Brain microvascular endothelial cell (primary cell): ENCODE measurements at regions not wholly inside any gene's neighbourhood (a gene's known extent, or its start where the extent isn't known, plus 50 kb on each side); places are given as distances from the start of the nearest gene placed in this dataset.

Source experiments
- DNase-seq: peaks from one replicate; pipeline ENCODE4 v3.0.0-alpha.2; 2020
- H3K27ac ChIP-seq: fragments of 250-450 bp; sonication (Bioruptor Pico); 2 replicates; pipeline ENCODE4 v1.5.1; 2020; ENCODE audit warnings: mild to moderate bottlenecking, moderate library complexity
- H3K27me3 ChIP-seq: fragments of 250-450 bp; sonication (Bioruptor Pico); replicated peaks from 2 replicates; pipeline ENCODE4 v1.5.1; 2020; ENCODE audit warnings: mild to moderate bottlenecking
- H3K36me3 ChIP-seq: fragments of 250-450 bp; sonication (Bioruptor Pico); replicated peaks from 2 replicates; pipeline ENCODE4 v1.5.1; 2020; ENCODE audit warnings: mild to moderate bottlenecking
- H3K4me3 ChIP-seq: 2 replicates; pipeline ENCODE4 v1.5.1; 2011; ENCODE audit warnings: low read depth, mild to moderate bottlenecking, control low read depth, low read length, moderate library complexity
- CTCF ChIP-seq: IDR thresholded peaks from 2 replicates; pipeline ENCODE4 v1.5.1; 2011; ENCODE audit warnings: low read depth, mild to moderate bottlenecking, moderate library complexity, low read length, control low read depth, inconsistent platforms; ENCODE audit errors: missing control alignments
- in situ Hi-C: cut with HindIII; loops from 2 replicates; pipeline ENCODE4 v1.10.0; 2017; ENCODE audit warnings: low sequenced_read_pairs, low pct_ligation_motif_present

DNA sequence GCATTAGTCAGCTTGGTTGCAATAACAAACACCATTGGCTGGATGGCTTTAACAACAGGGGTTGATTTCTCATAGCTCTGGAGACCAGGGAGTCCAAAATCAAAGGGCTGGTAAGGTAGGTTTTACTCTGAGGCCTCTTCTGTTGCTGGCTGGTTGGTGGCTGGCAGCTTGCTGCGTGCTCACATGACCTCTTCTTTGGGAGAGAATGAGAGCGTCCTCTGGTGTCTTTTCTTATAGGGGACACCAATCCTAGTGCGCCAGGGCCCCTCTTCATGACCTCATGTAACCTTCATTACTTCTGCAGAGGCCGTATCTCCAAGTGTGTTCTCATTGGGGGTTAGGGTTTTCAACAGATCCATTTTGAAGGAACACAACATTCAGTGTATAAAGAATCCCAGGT lies 1308.3 kb downstream of the TBC1D22A start:
- no peak overlapping the region for H3K27ac ChIP-seq
- in situ Hi-C loops = no loop called here
- no peaks in the 10 kb centered on the region for H3K27me3 ChIP-seq
- TF ChIP-seq CTCF = no peak
- H3K4me3 ChIP-seq = no peak overlapping the region
- DNase-seq = no peak
- H3K36me3 ChIP-seq = no peaks in the 10 kb centered on the region

DNA sequence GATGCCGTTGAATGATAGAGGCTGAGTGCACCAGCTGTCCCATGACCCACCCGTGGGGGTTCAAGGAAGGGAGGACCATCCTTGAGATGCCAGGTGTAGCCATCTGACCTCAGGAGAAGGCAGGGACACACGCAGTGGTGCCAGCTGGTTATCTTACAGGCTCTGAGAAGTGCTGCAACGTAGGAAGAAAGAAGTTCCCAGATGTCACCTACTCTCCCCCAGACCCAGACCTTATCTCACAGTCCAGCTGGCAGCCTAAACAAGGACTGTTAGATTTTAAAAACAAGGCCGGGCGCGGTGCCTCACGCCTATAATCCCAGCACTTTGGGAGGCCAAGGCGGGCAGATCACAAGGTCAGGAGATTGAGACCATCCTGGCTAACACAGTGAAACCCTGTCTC lies 1307.6 kb downstream of the TBC1D22A start:
- Histone ChIP-seq H3K36me3 (no peaks in the 10 kb centered on the region), H3K4me3 (no peak overlapping the region), H3K27me3 (no peaks in the 10 kb centered on the region), H3K27ac (no peak overlapping the region)
- no peak for DNase-seq
- in situ Hi-C loops = no loop called here
- no peak for TF ChIP-seq CTCF

DNA sequence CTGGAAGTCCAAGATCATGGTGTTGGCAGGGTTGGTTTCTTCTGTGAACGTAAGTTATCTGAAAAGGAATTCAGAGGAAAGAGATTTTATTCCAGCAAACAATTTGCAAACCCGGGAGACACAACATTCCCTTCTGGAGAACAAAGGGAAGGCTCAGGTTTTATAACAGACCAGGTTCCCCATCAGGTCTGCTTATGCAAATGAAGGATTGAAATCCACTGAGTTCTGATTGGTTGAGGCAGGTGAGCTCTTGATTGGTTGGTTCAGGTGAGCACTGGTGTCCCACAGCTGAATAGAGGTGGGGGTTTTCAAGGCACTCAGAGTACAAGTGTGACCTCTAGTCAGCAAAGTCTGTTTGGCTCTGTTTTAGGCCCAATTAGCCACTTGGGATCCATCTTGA lies 1306.8 kb downstream of the TBC1D22A start:
- H3K27ac ChIP-seq = no peak overlapping the region
- in situ Hi-C loops = no loop called here
- DNase-seq = no peak
- no peak overlapping the region for H3K4me3 ChIP-seq
- TF ChIP-seq CTCF = no peak
- no peaks in the 10 kb centered on the region for H3K36me3 ChIP-seq
- H3K27me3 ChIP-seq = no peaks in the 10 kb centered on the region

DNA sequence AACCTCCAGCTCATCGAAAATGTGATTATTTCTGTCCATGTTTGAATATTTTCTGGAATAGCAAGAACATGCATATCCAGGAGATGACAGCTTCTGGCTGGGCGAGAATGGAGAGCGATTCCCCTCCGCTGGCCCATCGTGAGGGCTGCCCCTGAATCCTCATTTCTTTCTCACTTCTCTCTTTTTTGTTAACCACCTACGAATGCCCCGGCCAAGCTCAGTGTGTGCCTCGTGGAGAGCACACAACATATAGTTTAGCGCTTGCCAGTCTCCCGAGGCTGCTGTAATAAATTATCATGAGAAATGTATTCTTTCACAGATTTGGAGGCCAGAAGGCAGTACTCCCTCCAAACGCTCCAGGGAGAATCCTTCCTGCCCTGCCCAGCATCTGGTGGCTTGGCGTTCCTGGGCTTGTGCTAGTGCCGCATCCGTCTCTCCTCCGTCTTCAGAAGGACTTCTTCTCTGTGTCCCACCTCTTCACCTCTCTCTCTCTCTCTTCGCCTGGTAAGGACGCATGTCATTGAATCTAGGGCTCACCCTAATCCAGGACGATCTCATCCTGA lies 1306.0 kb downstream of the TBC1D22A start:
- no peak for TF ChIP-seq CTCF
- H3K27ac ChIP-seq = no peak overlapping the region
- no peaks in the 10 kb centered on the region for H3K27me3 ChIP-seq
- DNase-seq = no peak
- H3K36me3 ChIP-seq = no peaks in the 10 kb centered on the region
- H3K4me3 ChIP-seq = no peak overlapping the region
- in situ Hi-C loops = no loop called here

DNA sequence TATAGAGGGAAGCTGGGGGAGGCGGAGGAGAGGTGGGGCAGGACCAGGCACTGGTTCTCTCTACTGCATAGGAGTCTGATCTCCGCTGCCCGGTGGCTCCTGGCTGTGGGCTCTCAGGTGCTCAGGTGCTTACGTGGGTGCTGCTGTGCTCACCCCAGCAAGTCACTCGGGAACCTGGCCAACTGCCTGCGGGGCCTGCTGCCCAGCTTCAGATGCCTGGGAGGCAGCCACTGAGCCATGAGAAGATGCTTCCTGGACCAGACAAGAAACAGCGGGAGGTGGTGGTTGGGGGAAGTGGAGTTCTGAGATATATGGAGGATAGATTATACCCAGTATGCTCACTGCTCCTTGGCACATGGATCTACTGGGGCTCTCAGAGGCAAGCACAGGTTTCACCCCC lies 1303.4 kb downstream of the TBC1D22A start:
- in situ Hi-C loops = no loop called here
- no peak for TF ChIP-seq CTCF
- no peak overlapping the region for H3K4me3 ChIP-seq
- no peak for DNase-seq
- H3K27me3 ChIP-seq = no peaks in the 10 kb centered on the region
- no peak overlapping the region for H3K27ac ChIP-seq
- no peaks in the 10 kb centered on the region for H3K36me3 ChIP-seq

- Histone ChIP-seq H3K4me3 (no peak overlapping the region), H3K27ac (no peak overlapping the region), H3K36me3 (no peaks in the 10 kb centered on the region), H3K27me3 (no peaks in the 10 kb centered on the region)
- no peak for DNase-seq
- in situ Hi-C loops = no loop called here
- TF ChIP-seq CTCF = no peak
These were observed 1299.3 kb downstream of the TBC1D22A start for GRCh38 chr22:48061726-48062125.
